ENCODE measurements at regions not wholly inside any gene's neighbourhood (a gene's known extent, or its start where the extent isn't known, plus 50 kb on each side); places are given as distances from the start of the nearest gene placed in this dataset.

GRCh38 chr3:193865339-193865738 lies 270.6 kb upstream of the HES1 start:
- Histone ChIP-seq H3K14ac (ENCODE audit: insufficient read depth, low read length) (no peak overlapping the region), H4K20me1 (ENCODE audit: control insufficient read depth, insufficient read depth, insufficient read length) (no peaks in the 10 kb centered on the region), H3T11ph (ENCODE audit: low read length) (no peak overlapping the region), H3K56ac (ENCODE audit: insufficient read length, low read depth, low read length) (no peak overlapping the region), H4K5ac (ENCODE audit: insufficient read length, low read depth, low read length) (no peak overlapping the region), H2AFZ (ENCODE audit: low read length) (no peak overlapping the region), H2BK120ac (ENCODE audit: low read depth, low read length, poor library complexity, severe bottlenecking) (no peak overlapping the region), H3K23me2 (ENCODE audit: insufficient read length, low read depth, low read length, poor library complexity, severe bottlenecking) (no peaks in the 10 kb centered on the region), H3K79me2 (ENCODE audit: insufficient read depth, low read length) (no peaks in the 10 kb centered on the region), H4K91ac (ENCODE audit: insufficient read length, low read depth, low read length) (no peak overlapping the region), H3K27ac (ENCODE audit: insufficient read length, low read depth, low read length) (no peak overlapping the region), H2AK5ac (ENCODE audit: insufficient read length, low read length) (no peak overlapping the region), H3K23ac (ENCODE audit: insufficient read length, low read depth, low read length) (no peak overlapping the region), H3K4me2 (ENCODE audit: insufficient read depth, insufficient read length, low read length) (no peak overlapping the region), H4K8ac (replicated peaks; ENCODE audit: insufficient read length, low read depth, low read length) (no peak overlapping the region), H2BK12ac (ENCODE audit: insufficient read length, low read depth, low read length) (no peak overlapping the region), H2BK5ac (ENCODE audit: insufficient read length, low read length) (no peak overlapping the region), H3K4me1 (ENCODE audit: insufficient read depth, low read length) (peaks cover 2% of the 10 kb centered on the region; the same call in 1 of the 2 replicates), H2BK15ac (ENCODE audit: low read depth, low read length) (no peak overlapping the region), H3K79me1 (ENCODE audit: insufficient read depth, low read depth, low read length, poor library complexity, severe bottlenecking) (no peaks in the 10 kb centered on the region), H3K9ac (ENCODE audit: extremely low read depth, insufficient read length, low read length) (no peak overlapping the region), H3K18ac (ENCODE audit: insufficient read length, low read depth, low read length) (no peak overlapping the region), H3K9me3 (ENCODE audit: control insufficient read depth, low read depth, low read length) (no peaks in the 10 kb centered on the region), H3K27me3 (ENCODE audit: insufficient read depth, low read length) (no peaks in the 10 kb centered on the region; the same call in 1 of the 2 replicates), H3K4ac (ENCODE audit: low read depth, low read length) (no peak overlapping the region), H2BK20ac (ENCODE audit: low read depth, low read length, poor library complexity, severe bottlenecking) (no peak overlapping the region)
- no peak for TF ChIP-seq CTCF (conservative IDR thresholded peaks at IDR 0.05)
- peaks cover 0 to 4% (median 4%) of the 10 kb centered on the region in 3 experiments; a peak in 2 of 7 replicates for H3K36me3 Mint-ChIP-seq (ENCODE audit: insufficient read depth in 1 of 3, low read depth in 3 of 3)
- H3K4me1 Mint-ChIP-seq: peaks cover 20 to 37% of the 10 kb centered on the region in 2 experiments
- no peak for DNase-seq
- peaks cover 61% of the 10 kb centered on the region for H3K27me3 Mint-ChIP-seq (ENCODE audit: low read depth)
- H3K4me3 Mint-ChIP-seq: no peak overlapping the region
- no CpG with 5 or more reads among the region's 1 CpG for WGBS (ENCODE audit: extremely low coverage, insufficient read length, low lambda C conversion rate)
- H3K9me3 Mint-ChIP-seq: no peaks in the 10 kb centered on the region
- H3K27ac Mint-ChIP-seq: no peak overlapping the region

Data from H9 (cell line).